ENCODE measurements at regions not wholly inside any gene's neighbourhood (a gene's known extent, or its start where the extent isn't known, plus 50 kb on each side); places are given as distances from the start of the nearest gene placed in this dataset.

DNA sequence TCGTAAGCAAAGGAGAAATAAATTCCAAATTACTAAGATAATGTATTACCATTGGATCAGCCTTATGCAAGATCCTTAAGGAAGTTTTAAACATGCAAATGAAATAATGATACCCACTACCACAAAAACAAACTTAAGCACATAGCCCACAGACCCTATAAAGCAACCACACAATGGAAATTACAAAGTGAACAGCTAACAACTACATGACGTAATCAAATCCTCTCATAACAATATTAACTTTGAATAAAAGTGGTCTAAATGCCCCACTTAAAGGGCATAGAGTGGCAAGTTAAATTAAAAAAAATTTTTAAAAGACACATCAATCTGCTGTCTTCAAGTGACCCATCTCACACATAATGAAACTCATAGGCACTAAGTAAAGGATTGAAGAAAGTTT lies 397.3 kb upstream of the SEMA3A start:
- Histone ChIP-seq H3K4me3 (no peak overlapping the region), H3K36me3 (ENCODE audit: low read depth) (no peaks in the 10 kb centered on the region), H3K9me3 (no peaks in the 10 kb centered on the region), H3K4me1 (ENCODE audit: low read depth) (no peaks in the 10 kb centered on the region)
- TF ChIP-seq, protein P1, sequence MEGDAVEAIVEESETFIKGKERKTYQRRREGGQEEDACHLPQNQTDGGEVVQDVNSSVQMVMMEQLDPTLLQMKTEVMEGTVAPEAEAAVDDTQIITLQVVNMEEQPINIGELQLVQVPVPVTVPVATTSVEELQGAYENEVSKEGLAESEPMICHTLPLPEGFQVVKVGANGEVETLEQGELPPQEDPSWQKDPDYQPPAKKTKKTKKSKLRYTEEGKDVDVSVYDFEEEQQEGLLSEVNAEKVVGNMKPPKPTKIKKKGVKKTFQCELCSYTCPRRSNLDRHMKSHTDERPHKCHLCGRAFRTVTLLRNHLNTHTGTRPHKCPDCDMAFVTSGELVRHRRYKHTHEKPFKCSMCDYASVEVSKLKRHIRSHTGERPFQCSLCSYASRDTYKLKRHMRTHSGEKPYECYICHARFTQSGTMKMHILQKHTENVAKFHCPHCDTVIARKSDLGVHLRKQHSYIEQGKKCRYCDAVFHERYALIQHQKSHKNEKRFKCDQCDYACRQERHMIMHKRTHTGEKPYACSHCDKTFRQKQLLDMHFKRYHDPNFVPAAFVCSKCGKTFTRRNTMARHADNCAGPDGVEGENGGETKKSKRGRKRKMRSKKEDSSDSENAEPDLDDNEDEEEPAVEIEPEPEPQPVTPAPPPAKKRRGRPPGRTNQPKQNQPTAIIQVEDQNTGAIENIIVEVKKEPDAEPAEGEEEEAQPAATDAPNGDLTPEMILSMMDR (IDR thresholded peaks at IDR 0.05) = no peak
- intact Hi-C loops (cut with DNase I, micrococcal nuclease) = no loop called here
- DNase-seq = no peak
- ATAC-seq = no peak

DNA sequence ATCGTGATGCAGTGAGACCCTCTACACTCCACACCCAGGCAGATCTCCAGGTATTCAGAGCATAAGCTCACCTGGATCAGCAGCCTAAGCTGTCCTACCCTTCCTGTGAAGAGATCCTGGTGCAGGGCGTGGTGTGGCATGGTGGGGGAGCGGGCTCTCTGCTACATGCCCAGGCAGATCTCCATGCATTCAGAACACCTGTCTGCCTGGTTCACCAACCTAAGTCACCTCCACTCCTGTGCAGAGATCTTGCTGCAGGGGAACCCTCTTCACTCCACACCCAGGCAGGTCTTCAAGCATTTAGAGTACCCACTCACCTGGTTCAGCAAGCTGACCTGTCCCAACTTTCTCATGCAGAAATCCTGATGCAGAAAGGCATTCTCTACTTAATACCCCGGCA lies 394.4 kb upstream of the SEMA3A start:
- no peaks in the 10 kb centered on the region for H3K9me3 ChIP-seq
- no peak overlapping the region for H3K4me3 ChIP-seq
- TF ChIP-seq, protein P1 (IDR thresholded peaks at IDR 0.05) = no peak
- no peak for ATAC-seq
- intact Hi-C loops (cut with DNase I, micrococcal nuclease) = no loop called here
- H3K36me3 ChIP-seq (ENCODE audit: low read depth) = no peaks in the 10 kb centered on the region
- no peaks in the 10 kb centered on the region for H3K4me1 ChIP-seq (ENCODE audit: low read depth)
- no peak for DNase-seq

DNA sequence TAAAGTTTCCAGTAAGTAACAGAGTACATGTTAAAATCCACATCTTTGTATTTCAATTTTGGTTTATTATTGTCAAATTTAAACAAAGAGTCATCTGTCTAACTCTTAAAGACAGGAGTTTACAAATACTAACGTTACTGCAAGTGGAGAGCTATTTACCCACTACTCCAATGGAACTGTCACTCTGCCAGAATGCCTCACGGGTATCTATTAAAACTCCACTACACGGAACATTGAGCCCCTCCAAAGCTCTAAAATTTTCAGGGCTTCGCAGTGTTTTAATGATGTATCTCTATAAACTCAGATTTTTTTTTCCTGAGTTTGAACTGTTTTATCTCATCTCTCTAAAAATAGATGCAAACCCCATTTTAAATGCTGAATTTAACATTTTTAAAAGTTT lies 388.7 kb upstream of the SEMA3A start:
- ATAC-seq (no peak), DNase-seq (no peak)
- Histone ChIP-seq H3K9me3 (no peaks in the 10 kb centered on the region), H3K4me1 (ENCODE audit: low read depth) (no peaks in the 10 kb centered on the region), H3K36me3 (ENCODE audit: low read depth) (no peaks in the 10 kb centered on the region), H3K4me3 (no peak overlapping the region)
- intact Hi-C loops (cut with DNase I, micrococcal nuclease) = no loop called here
- TF ChIP-seq, protein P1 (IDR thresholded peaks at IDR 0.05) = no peak

DNA sequence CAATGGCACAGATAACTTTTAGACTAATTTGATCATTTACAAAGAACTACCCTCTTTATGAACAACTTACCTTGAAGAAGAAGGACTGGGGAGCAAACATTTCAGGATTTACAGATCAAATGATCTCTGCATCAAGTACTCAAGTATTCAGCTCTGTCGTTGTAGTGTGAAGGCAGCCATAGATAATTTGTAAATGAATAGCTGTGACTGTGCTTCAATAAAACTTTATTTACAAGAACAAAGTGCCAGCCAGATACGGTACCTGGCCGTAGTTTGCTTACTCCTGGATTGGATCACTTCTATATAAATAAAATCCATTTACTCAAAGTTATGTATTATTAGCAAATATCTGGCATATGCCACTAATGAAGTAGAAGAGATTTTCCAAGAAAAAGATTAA lies 388.2 kb upstream of the SEMA3A start:
- ATAC-seq = no peak
- H3K4me1 ChIP-seq (ENCODE audit: low read depth) = no peaks in the 10 kb centered on the region
- H3K36me3 ChIP-seq (ENCODE audit: low read depth) = no peaks in the 10 kb centered on the region
- H3K4me3 ChIP-seq = no peak overlapping the region
- no peaks in the 10 kb centered on the region for H3K9me3 ChIP-seq
- TF ChIP-seq, protein P1 (IDR thresholded peaks at IDR 0.05) = no peak
- no peak for DNase-seq
- intact Hi-C loops (cut with DNase I, micrococcal nuclease) = no loop called here

DNA sequence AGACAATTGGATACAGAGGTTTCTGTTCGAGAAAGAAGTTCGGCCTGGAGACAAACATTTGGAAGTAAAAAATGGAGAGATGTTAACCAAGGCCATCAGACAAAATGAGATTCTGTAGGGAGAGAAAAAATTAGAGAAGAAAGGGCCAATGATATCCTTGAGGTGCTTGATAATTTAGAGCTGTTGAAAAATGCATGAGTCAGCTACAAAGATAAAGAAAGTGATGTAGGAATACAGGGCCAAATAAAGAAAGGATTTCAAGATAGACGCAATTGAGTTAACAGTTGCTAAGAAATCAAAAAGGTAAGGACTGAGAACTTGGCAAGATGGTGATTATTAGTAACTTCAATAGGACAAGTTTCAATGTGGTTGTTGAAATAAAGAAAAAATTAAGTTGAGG lies 384.2 kb upstream of the SEMA3A start:
- TF ChIP-seq, protein P1 (IDR thresholded peaks at IDR 0.05) = no peak

DNA sequence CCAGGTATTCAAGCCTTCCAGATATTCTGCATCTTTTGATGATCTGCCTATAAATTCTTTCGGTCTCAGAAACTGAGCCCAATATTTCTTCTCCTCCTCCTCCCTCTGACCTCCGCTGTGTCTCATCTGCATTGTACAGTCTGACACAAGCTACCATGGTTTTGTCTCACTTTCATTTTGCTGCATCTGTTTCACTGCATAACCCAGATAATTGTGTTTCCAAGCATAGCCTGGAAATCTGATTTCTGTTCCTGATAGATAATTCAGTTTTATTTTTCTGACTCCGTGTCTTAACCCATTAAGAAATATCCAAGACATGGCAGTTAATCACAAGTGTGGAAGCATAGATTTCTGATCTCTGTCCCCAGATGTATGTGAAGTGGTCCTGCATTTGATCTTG lies 374.2 kb upstream of the SEMA3A start:
- intact Hi-C loops (cut with DNase I, micrococcal nuclease) = no loop called here
- Histone ChIP-seq H3K9me3 (no peaks in the 10 kb centered on the region), H3K4me3 (no peak overlapping the region), H3K4me1 (ENCODE audit: low read depth) (no peaks in the 10 kb centered on the region), H3K36me3 (ENCODE audit: low read depth) (no peaks in the 10 kb centered on the region)
- TF ChIP-seq, protein P1 (IDR thresholded peaks at IDR 0.05) = no peak
- DNase-seq (no peak), ATAC-seq (no peak)

More for the DNA sequence above, 384.2 kb upstream of the SEMA3A start:
- H3K4me3 ChIP-seq = no peak overlapping the region
- H3K9me3 ChIP-seq = no peaks in the 10 kb centered on the region
- intact Hi-C loops (cut with DNase I, micrococcal nuclease) = no loop called here
- DNase-seq (no peak), ATAC-seq (no peak)
- H3K36me3 ChIP-seq (ENCODE audit: low read depth) = no peaks in the 10 kb centered on the region
- no peaks in the 10 kb centered on the region for H3K4me1 ChIP-seq (ENCODE audit: low read depth)

Data from mucosa of descending colon (tissue), 3 donors.